ENCODE measurements at regions not wholly inside any gene's neighbourhood (a gene's known extent, or its start where the extent isn't known, plus 50 kb on each side); places are given as distances from the start of the nearest gene placed in this dataset.

DNA sequence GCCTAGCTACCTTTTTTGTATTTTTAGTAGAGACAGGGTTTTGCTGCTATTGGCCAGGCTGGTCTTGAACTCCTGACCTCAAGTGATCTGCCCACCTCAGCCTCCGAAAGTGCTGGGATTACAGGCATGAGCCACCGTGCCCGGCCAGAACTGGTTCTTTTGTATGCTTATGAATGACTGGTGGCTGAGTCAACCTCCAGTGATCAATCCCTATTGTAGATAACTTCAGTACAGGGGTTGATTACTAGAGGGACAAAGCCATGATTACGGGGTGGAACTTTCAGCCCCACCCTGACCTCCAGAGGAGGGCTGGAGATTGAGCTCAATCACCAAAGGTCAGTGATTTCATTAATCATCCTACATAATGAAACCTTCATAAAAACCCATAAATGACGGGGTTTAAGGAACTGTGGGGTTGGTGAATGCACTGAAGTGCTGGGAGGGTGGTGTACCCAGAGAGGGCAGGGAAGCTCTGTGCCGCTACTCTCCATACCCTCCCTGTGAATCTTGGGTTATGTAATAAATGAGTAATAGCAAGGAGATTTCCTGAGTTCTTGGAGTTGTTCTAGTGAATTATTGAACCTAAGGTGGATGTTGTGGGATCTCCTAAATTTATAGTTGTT is 281.8 kb upstream of the CXCR4 start:
- DNase-seq = no peak

DNA sequence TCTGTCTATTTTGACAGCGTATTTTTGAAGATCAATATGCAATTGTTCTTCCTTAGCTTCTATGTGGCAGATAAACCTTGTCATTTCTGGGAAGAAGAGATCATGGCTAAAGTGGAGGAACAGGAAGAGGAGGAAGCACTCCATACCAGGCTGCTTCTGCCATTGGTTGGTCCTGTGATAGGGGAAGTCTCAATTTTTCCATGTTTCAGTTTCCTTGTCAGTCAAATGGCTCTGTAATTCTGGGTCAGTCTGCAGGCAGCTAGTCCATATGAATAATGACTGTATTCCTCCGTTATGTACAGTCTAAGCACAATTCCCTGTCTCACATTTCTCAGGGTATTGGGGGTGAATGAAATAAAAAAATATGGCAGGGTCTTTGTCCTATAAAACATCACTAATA is 277.6 kb upstream of the CXCR4 start:
- no peak for DNase-seq

DNA sequence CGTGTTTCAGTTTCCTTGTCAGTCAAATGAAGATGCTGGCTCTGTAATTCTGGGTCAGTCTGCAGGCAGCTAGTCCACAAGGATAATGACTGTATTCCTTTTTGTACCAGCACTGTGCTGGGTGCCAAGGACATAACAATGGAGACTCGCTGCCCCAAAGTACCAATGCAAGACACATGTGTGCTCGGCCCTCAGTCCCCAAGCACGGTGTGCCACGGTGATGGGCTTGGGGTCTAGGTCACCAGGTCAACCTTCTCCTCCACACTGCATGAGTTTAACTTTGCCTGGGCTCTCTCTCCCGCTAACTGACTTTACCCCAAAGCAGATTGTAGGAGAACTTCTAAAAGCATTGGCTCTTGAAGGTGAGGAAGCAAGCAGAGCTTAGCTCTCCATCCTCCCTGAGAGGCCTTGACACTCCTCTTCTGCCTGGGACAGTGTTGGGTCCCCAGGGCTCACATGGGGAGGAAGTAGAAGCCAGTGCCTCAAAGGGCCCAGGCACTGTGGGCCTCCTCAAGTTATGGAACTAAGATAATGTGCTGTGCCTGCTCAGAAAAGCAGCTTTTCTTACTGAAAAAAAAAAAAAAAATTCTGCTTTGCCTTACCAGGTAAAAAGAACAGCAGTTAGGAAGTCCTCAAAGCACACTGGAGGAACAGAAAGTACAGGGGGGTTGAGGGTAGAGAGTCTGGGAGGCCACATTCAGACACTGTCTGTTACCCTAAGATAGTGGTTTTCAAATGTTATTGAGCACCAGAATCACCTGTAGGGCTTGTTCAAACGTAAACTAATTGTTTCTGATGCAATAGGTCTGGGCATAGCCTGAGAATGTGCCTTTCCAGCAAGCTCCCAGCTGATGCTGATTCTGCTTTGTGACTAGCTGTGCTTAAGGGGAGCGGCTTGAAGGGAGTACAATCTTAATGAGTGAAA is 276.4 kb upstream of the CXCR4 start:
- DNase-seq = no peak

DNA sequence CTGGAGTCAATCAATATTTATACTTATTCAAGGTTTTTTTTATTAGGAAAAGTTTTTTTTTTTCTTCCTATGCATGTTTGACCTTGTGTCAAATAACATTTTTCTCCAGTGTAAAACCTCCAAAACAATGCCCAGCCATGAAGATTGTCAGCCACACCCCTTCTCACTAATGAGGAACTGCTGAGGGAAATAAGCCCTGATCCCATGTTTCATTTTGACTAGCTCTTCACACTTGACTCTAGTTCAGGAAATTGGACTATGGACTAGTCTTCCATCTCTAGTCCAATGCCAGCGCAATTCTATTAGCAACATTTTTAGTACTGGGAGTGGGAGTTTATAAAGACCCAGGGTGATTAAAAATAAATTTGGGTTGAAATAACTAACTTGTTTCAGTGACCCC is 275.6 kb upstream of the CXCR4 start:
- DNase-seq = no peak

DNA sequence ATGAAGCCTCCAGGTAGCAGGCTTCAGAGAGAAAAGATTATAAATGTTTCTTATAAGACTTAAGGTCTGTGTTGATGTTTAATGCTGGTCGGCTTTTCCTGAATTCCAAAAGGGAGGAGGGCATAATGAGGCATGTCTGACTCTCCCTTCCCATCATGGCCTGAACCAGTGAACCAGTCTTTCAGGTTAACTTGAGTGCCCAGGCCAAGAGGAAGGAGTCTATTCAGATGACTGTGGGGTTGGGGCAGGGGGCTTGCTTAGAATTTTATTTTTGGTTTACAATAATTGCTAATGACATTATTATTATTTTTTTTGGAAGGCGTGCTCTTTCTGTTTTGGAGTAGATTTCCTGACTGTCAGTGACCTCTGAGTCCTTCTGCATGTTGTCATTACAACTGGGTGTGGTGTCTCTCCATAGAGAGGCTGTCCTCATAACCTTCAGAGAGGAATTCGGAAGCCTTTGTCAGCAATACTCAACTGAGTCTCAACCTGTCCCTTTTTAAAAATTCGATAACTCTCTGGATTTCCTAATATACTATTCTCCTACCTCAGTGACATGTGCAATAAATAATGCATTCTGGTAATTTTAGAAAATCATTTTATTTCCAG is 275.1 kb upstream of the CXCR4 start:
- no peak for DNase-seq

DNA sequence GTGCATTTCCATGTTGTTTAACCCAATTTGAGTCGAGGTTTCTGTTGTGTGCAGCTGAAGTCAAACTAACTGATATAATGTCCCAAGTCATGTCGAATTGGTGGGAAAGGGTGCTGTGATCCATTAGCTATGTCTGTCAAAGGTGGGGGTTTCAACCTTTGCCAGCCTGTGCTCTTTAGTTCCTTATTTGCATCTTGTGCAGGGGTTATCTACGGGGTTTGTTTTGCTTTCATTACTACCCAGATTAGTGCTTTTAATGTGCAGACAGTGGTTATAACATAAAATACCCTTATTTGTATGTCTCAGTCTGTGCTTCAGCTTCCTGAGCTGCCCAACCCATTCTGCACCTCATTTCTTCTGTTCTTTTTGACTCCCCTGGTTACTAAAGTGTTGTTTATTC is 271.9 kb upstream of the CXCR4 start:
- no peak for DNase-seq

DNA sequence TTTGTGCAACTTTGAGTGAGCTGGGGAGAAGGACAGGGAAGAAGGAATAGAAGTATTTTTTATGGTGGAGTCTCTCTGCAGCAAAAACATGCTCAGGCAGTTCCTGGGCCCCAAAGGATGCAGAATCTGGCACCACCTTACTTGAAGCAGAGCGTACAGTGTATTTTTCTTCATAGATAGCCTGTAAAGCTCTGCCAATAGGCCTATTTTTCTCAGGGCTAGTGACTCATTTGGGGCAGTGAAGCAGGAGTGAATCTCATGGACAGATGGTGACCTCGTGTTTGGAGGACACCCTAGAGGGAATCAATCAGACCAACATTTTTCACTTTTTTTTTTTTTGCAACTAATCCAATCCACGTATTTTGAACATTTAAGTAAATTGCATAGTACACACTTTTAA is 268.1 kb upstream of the CXCR4 start:
- no peak for DNase-seq

DNA sequence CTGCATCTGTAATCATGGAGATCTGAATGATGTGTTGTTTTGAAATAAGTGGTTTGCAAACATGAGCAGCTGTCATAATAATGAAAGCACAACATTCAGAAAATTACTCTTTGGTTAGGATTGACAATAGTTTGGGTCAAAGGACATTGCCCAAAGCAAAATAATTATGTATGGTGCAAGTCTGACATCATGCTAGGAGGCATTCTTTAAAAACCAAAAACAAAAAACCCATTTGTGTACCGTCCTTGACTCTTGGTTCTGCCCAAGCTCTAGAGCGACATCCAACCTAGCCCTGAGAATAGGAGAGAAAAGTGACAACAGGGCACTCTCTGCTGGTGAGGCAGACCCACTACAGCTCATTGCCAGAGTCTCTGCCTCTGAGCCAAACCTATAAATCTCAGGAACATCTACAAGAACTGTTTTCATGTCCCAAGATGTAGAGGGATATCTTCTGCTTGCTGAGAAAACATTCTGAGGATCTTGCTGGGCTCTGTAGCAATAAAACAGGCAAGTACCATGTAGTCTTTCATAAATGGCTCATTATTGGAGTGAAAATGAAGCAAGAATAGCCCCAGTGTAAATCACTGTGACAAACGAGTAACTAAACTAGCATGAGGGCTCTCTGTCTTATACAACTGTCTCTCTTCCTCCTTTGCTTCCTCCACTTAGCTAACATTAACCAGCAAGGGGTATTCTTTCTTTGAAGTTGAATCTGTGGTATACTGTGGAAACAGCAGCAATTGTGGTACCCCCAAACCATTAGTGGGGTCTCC is 266.8 kb upstream of the CXCR4 start:
- DNase-seq = peak; percentile 37

DNA sequence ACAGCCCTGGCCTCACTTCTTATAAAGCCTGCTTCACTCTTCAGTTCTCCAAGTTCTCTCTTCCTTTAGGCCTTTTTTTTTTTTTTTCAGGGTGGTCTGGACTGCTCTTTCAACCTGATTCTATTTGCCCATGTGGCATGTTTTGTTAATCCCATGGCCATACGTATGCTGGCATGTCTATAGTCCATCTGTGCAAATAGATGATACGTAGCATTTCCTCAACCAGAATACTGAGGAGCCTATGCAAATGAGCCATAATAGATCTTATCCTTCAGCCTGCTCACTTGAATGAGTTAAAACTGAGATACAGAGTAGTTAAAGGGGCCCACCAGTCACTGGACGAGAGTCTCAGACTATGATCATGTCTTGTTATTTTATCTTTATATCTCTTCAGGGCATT is 265.2 kb upstream of the CXCR4 start:
- DNase-seq = no peak

DNA sequence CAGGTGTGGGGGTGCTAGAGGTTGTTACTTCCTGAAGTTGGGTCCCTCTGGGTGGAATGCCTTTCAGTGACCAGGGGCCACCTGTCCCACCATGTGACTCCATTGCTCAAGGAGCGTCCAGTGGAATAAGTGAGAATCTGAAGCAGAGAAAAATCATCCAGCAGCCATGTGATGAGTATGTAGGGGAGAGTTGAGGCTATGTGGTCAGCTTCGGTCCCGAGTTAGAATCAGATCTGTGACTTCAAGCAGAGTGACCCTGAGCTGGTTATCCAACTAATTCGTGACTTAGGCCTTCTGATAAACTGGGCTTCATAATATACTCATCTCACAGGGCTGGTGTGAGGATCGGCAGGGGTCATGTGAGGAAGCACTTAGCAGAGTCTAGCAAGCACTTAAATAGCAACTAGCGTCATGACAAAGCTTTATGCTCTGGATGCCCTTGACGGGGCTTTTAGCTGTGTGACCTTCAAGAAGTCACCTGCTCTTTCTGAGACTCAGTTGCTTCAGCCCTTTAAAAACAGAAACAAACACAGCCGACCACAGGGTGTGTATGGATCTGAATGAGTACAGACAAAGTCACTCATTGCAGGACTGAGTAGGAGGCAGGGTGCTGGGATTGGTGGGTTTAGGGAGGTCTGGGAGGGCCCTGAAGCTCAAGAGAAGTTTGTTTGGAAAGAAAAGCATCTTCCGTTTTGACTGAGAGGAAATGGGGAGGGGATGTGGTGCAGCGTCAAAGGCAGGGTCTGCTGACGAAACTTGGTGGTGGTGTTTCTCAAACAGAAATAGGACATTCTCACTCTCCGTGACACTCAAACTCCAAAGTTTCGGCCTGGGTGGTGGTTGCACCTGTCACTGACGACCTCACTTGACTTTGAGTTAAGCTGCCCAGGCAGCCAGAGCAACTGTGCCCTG is 264.0 kb upstream of the CXCR4 start:
- DNase-seq = peak; percentile 51

DNA sequence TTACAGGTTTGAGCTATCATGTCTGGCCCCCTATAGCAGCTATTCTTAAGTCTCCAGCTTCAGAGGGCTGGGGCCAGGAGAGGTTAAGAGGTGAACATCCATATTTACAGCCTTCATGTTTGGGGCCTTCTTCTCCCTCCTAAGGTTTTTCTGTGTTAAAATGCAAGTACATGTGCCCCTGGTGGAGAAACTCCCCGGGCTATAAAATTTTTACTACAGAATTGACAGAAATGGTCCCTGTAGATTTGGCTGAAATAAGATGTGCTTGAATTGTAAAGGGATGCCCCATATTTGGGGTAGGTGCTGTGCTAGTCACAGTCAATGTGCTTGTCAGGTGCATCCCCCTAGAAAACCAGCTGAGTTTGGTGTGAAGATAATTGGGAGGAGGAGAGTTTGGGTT is 263.3 kb upstream of the CXCR4 start:
- no peak for DNase-seq

DNA sequence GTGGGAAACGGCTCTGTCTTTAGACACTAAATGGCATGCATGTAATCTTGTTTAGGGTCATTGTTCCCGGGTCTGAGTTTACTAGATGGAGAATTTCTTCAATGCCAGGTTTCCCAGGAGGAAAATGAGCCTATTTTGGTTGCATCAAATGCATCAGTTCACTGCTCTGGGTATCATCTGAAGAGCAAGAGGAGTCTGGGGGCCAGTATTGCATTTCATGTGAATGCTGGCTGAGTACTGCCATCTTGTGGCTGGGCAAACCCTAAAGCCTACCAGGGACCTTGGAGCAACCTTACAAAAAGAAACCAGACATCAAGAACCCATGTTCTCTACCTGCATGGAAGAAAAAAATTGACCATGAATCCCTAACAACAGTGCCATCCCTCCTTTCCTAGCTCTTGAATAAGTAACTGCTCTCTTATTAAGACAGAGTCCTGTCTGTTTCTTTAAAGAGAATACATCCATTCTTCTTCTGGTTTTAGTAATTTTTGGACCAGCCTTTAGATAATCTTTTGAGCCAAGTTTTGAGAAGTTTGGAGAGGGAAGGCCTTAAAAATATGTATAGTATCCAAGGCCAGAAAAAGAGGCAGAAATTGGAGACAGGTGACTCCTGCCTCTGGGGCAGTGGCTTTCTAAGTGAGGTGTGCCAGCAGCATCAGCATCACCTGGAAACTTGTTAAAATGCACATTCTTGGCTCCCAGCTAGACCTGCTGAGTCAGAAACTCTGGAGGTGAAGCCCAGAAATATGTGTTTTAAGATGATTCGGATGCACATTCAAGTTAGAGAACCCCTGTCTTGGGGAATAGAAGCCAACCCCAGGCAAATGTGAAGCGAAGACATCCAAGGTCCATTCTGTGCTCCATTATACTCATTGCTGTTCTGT is 261.0 kb upstream of the CXCR4 start:
- peak; percentile 73 for DNase-seq

DNA sequence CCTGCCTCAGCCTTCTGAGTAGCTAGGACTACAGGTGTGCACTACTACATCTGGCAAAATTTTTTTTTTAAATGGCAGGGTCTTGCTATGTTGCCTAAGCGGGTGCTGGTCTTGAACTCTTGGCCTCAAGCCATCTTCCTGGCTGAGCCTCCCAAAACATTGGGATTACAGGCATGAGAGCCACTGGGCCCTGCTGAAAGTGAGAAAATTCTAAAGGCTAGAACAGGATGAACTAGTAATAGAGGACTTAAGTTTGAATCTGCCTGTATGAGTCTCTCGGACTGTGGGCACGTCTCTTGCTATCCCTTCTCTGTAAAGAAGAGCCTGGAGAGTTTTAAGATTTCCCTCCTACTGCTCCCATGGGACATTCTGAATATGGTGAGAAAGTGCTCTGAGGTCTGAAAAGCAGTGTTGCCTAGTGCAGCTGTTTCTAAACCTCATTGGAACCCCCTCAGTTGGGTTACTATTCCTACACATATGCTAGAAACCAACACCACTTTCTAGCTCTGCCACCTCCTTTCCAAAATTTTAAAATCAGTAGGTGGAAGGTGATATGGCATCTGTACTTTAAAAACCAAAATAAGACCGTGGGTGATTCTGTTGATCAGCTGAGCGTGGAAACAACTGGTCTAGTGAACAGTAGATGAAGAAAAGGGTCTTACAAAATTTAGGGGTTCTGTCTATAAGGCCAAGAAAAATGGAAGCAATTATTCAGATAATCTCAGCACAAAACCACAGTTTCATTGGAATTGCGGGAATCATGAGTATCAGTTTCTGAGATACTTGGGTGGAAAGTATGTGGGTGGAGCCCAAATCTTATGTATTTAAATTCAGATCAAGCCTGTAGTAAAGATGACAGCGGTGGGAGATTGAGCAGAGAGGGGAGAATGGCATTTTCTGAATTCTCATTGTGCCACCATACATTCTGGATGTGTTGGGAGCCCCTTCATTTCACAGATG is 259.8 kb upstream of the CXCR4 start:
- no peak for DNase-seq

DNA sequence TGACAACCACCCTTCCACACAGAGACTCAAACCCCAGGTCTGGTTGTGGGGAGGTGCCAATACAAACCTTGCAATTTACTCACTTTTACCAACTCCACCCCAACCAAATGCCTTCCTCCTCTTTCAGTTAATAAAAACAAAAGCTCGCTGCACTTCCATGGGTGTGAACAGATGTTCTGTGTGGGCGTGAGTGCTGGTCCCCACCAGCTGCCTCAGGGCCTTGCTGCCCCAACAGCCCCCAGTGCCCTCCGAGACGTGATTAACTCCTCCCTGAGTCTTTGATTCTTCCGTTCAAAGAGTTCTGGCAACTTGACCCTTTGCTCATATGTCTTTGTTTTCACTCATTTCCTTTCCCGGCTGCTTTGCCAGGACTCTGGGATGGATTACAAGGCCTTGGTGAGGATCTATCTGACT is 258.9 kb upstream of the CXCR4 start:
- DNase-seq = no peak

DNA sequence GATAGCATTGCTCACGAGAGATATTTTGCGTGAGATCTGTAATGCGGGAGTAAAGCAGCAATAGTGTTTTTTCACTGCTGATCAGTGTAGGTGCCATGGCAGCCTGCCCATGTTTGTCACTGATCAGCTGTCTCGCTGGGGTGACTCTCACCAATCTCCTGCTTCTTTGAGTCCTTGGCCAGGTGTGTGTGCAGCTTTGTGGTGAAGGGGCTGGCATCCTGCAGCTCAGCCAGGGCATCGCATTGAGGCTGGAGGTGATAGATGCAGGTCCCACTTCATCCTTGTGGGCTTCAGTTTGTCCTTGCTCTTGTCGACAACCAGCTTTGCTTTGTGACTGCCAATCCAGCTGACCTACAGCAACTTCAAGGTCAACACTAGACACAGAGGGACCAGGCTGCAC is 258.3 kb upstream of the CXCR4 start:
- DNase-seq = no peak

DNA sequence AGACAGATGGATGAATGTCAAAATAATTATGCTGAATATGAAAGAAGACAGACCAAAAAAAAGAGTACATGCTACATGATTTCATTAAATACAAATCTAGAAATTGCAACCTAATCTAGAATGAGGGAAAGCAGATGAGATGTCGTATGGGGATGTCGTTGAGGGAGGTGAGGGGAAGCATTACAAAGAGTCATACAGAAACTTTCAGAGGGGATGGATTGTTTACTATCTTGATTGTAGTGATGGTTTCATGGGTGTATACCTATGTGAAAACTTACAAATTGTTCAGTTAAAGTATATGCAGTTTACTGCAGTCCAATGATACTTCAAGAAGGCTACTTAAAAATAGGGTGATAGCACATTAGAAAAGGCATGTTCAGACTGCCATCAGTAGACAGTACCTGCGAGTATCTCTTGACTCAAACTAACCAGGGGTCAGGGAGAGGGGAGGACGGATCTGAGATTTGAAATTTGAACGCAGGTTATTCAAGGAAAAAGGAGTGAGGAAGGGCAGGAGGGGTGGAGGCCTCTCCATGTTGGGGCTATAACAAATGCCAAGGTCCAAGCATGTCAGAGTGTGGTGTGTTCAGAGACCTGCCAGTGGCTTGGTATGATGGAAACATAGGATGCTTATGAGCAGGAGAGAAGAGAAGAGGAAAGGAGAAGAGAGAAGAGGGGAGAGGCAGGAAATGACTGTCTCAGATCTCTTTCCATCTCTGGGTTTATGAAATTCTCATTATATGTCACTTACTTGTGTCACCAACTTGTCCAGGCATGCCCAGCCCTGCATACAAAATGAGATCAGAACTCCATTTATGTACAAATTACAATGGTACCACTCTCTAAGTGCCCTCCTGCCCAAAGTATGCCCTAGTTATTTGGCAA is 257.3 kb upstream of the CXCR4 start:
- no peak for DNase-seq

DNA sequence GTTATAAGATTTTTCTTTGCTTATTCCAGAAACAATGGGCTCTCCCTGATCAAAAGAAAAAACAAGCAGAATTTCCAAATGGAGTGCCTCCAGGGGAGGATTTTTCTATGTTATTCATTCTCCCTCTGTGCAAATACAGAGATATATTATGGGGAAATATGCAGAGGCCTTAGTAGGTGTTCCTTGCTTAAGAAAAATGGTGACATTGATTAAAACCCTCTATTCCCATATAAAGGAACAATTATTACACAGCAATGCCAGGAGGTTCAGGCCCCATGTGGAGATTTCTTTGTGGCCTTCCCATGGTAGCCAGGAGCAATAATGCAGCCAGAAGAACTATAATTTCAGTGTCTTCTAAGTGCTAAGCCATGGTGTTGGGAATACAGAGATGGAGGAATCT is 255.9 kb upstream of the CXCR4 start:
- no peak for DNase-seq

DNA sequence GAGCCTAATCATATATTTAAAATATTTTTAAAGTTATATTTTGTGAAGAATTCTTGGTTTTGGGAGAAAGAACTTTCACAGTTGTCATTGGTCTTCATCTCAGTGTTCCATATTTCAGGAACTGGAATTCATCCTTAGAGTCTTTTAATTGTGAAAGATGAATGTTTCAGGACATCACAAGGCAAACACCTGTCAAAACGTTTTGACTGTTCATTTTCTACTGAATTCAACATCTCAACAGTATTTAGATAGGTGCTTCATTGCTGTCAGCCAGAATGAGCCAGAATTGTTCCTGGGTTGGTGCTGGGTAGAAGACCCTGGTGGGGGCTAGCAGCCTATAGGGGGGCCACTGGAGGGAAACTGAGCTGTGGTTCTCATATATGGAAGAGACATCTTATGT is 255.1 kb upstream of the CXCR4 start:
- DNase-seq = no peak

DNA sequence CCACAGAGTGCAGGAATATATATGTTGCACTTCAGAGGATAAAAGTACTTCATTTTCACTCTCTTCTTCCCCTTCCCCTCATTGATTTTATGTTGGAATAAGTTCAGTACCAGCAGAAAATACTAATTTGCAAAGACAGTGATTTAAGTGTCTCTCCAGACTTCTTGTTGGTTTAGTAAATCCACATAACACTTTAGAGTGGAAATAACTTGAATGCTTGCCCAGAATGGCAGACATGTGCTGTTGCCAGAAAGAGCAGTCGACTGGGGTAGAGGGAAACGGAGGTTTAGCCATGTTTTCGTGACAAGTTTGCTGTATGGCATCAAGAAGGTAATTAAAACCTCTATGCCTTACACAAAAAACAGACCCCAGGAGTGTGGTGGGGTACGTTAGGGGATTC is 246.0 kb upstream of the CXCR4 start:
- no peak for DNase-seq

Data from effector CD4-positive, alpha-beta T cell (primary cell).